ENCODE measurements at regions not wholly inside any gene's neighbourhood (a gene's known extent, or its start where the extent isn't known, plus 50 kb on each side); places are given as distances from the start of the nearest gene placed in this dataset.

DNA sequence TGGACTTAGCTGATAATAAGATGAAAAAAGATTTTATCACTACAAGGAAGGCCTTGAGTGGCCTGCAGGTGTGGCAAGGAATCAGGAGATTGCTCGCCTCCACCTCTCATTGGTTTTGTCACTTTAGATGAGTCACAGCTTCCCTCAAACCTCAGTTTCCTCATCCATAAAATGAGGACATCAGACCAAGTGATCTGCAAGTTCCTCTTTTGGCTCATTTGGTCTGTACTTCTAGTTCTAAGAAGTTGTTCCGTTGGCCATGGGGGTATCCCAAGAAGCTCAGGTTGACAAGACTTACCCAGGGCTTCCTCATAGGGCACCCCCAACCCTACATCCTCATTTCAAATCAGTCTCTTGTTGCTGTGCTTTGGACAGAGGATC, 254.1 kb downstream of the UACA start:
- H3K36me3 ChIP-seq = no peaks in the 10 kb centered on the region
- intact Hi-C loops (cut with DNase I) = no loop called here
- H3K27me3 ChIP-seq (replicated peaks; ENCODE audit: insufficient read depth) = no peaks in the 10 kb centered on the region
- 85% methylated on average over 2 of the region's 2 CpGs for WGBS
- DNase-seq (ENCODE audit: low spot score) = no peak
- no peak for TF ChIP-seq POLR2A (IDR thresholded peaks at IDR 0.05)
- TF ChIP-seq, protein P1, sequence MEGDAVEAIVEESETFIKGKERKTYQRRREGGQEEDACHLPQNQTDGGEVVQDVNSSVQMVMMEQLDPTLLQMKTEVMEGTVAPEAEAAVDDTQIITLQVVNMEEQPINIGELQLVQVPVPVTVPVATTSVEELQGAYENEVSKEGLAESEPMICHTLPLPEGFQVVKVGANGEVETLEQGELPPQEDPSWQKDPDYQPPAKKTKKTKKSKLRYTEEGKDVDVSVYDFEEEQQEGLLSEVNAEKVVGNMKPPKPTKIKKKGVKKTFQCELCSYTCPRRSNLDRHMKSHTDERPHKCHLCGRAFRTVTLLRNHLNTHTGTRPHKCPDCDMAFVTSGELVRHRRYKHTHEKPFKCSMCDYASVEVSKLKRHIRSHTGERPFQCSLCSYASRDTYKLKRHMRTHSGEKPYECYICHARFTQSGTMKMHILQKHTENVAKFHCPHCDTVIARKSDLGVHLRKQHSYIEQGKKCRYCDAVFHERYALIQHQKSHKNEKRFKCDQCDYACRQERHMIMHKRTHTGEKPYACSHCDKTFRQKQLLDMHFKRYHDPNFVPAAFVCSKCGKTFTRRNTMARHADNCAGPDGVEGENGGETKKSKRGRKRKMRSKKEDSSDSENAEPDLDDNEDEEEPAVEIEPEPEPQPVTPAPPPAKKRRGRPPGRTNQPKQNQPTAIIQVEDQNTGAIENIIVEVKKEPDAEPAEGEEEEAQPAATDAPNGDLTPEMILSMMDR (IDR thresholded peaks at IDR 0.05) = no peak
- TF ChIP-seq POLR2AphosphoS5 (IDR thresholded peaks at IDR 0.05) = no peak
- peaks cover 18% of the 10 kb centered on the region for H3K4me1 ChIP-seq (replicated peaks)
- H3K27ac ChIP-seq = no peak overlapping the region
- no peak overlapping the region for H3K4me3 ChIP-seq
- H3K9me3 ChIP-seq = no peaks in the 10 kb centered on the region

DNA sequence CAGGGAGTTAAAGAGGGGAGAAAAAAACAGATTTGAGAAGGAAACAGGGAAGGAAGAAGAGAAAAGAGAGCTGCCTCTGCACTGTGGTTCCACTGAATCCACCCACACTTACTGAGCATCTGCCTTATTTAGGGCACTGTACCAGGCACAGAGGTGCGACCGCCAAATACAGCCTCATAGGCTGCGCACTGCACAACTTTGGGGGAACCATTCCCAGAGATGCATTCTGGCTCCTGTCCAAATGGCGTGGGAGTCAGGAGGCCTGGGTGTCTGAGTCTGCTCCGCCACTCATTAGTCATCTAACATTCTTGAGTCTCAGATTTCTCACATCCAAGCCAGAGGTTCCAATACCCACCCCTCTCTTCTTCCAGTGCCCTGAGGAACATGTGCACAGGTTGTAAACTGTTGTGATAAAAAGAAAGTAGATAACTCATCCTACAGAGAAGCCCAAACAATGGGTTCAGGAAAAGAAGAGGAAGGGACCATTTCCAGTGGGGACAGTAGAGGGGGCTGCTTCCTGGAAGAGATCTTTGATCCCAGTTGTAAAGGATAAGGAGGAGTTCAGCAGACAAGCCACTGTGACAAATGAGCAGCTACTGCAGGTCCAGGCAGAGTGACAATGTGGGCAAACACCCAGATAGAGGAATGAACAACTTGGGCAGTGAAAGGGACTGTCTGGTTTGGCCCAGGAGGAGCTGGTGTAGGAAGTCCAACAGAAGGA, 254.6 kb downstream of the UACA start:
- WGBS = 58% methylated on average over 5 of the region's 5 CpGs
- no peak for DNase-seq (ENCODE audit: low spot score)
- H3K27ac ChIP-seq = no peak overlapping the region
- H3K36me3 ChIP-seq = no peaks in the 10 kb centered on the region
- TF ChIP-seq, protein P1 (IDR thresholded peaks at IDR 0.05) = no peak
- TF ChIP-seq POLR2AphosphoS5 (IDR thresholded peaks at IDR 0.05) (no peak), POLR2A (IDR thresholded peaks at IDR 0.05) (no peak)
- H3K9me3 ChIP-seq = no peaks in the 10 kb centered on the region
- peaks cover 18% of the 10 kb centered on the region for H3K4me1 ChIP-seq (replicated peaks)
- no peak overlapping the region for H3K4me3 ChIP-seq
- intact Hi-C loops (cut with DNase I) = no loop called here
- no peaks in the 10 kb centered on the region for H3K27me3 ChIP-seq (replicated peaks; ENCODE audit: insufficient read depth)

DNA sequence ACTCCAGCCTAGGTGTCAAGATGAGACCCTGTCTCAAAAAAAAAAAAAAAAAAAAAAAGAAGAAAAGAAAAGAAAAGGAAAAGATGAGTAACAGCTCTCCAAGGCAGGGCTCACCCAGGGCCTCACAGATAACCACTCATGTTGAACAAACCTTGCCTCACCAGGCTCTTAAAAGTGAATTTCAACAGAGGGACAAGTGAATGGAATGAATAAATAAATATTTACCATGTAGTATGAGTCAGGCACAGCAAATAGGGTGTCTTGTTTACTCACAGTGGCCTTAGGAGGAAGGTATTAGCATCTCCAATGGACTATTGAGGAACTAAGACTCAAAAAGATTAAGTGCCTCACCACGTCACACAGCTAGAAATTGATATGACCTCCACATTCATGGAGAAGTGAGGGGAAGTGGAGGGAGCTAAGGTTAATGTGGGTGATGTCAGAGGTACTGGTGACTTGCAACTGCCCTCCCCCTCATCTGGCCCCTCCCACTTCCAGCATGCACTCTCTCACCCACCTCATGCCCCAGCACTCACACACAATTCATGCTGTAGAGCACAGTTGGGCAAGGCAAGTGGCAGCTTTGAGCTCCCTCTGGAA, 255.5 kb downstream of the UACA start:
- H3K9me3 ChIP-seq = no peaks in the 10 kb centered on the region
- no peaks in the 10 kb centered on the region for H3K27me3 ChIP-seq (replicated peaks; ENCODE audit: insufficient read depth)
- H3K4me1 ChIP-seq (replicated peaks) = peaks cover 18% of the 10 kb centered on the region
- DNase-seq (ENCODE audit: low spot score) = peak; percentile 55
- peak overlapping the region in 1 of 2 donors; percentile 48 for H3K27ac ChIP-seq
- no peaks in the 10 kb centered on the region for H3K36me3 ChIP-seq
- no peak overlapping the region for H3K4me3 ChIP-seq
- intact Hi-C loops (cut with DNase I) = no loop called here
- 67% methylated on average over 1 of the region's 1 CpG for WGBS
- TF ChIP-seq, protein P1 (IDR thresholded peaks at IDR 0.05) = no peak
- peak; percentile 90 for TF ChIP-seq POLR2AphosphoS5 (IDR thresholded peaks at IDR 0.05)

DNA sequence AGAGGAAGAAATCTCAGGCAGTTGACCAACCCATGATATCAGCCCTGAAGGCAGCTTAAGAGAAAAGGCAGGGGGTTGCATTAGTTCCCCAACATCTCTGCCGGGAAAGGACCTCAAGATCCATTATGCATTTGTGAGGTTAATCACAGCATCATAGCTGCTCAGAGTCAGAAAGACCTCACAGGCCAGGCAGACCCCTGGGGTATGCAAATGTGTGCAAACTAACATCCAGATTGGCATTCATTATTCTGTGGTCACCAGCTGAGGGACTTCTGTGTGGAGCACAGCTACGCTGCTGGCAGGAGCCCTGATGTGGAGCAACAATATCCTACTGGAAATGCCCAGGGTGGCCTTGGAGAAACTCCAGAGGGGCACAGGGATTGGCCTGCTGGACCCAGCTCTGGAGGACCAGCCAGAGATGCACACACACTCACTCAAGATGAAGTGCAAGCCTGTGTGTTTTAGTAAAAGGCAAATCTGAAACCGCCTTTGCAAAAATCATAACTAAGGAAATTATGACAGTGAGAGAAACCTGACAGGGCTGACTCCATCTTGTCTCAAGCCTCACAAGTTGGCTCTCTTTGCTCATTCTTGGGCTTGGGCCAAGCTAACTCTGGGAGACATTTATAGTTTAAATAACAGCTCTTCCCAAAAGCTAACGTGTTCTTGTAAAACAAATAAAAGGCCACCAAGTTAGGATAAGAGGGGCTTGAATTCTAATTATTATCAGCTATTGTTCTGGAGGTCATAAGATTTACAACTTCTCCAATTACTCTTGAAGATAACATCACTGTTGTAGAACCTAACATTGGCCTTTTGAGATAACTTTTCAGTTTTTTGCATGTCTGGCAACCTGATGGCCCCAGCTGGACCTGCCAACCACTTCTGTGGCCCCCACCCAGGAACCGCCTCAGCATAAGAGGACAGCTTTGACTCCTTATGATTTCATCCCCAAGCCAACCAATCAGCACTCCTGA, 257.1 kb downstream of the UACA start:
- H3K27ac ChIP-seq = peak overlapping the region in 1 of 2 donors; percentile 48
- H3K4me3 ChIP-seq = no peak overlapping the region
- H3K27me3 ChIP-seq (replicated peaks; ENCODE audit: insufficient read depth) = no peaks in the 10 kb centered on the region
- WGBS = 34% methylated on average over 5 of the region's 5 CpGs
- DNase-seq (ENCODE audit: low spot score) = peak; percentile 63
- TF ChIP-seq, protein P1 (IDR thresholded peaks at IDR 0.05) = no peak
- TF ChIP-seq POLR2A (IDR thresholded peaks at IDR 0.05) (no peak), POLR2AphosphoS5 (IDR thresholded peaks at IDR 0.05) (peak; percentile 36)
- peaks cover 18% of the 10 kb centered on the region for H3K4me1 ChIP-seq (replicated peaks)
- intact Hi-C loops (cut with DNase I) = no loop called here
- no peaks in the 10 kb centered on the region for H3K36me3 ChIP-seq
- no peaks in the 10 kb centered on the region for H3K9me3 ChIP-seq

Data from prostate gland (tissue), 2 donors.